ENCODE measurements at regions not wholly inside any gene's neighbourhood (a gene's known extent, or its start where the extent isn't known, plus 50 kb on each side); places are given as distances from the start of the nearest gene placed in this dataset.

DNA sequence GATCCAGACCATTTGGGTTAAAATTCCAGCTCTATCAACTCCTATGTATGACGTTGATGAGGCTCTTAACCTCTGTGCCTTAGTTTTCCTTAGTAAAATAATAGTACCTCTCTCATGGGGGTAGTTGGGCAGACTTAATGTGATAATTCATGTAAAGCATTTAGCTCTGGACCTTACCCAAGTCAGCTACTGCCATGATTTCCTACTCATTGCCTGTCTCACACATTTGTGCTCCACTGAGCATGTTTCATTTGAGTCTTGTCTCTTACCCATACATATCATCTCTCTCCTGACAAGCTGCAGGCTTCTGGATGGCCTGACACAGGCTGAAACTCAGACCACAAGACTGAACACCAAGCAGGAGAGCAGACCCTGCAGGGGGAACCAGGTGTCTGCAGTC, 77.7 kb upstream of the ZBTB40 start:
- H3K36me3 ChIP-seq (ENCODE audit: control insufficient read depth in 2 of 4, insufficient read depth in 4 of 4, low read length in 3 of 4): no peaks in the 10 kb centered on the region
- POLR2A ChIA-PET (ENCODE audit: partially characterized antibody): interaction anchor here (2.2 kb wide), 1 partner anchor 10 kb away, joined by 8 read pairs; no protein-coding TSS in a partner anchor
- H3K14ac ChIP-seq (ENCODE audit: insufficient read length): no peak overlapping the region
- no peak overlapping the region for H3K4ac ChIP-seq (replicated peaks; ENCODE audit: insufficient read length, low read depth, low read length)
- H3K79me1 ChIP-seq (ENCODE audit: low read depth, low read length): no peaks in the 10 kb centered on the region
- H2AFZ ChIP-seq (ENCODE audit: low read length): no peak overlapping the region
- CTCF ChIA-PET (ENCODE audit: partially characterized antibody): interaction anchor here (0.7 to 1.7 kb wide), 8 partner anchors 9 to 187 kb away, joined by 3 to 6 read pairs (median 4); no protein-coding TSS in a partner anchor
- 0 out of 7 replicates have a peak, but pooled peaks cover 0 to 3% (median 0%) of the 10 kb centered on the region in 4 experiments for H3K27me3 ChIP-seq (replicated peaks in 1 of 4; ENCODE audit: control insufficient read depth in 3 of 4, extremely low read depth in 1 of 4, insufficient read depth in 3 of 4, low read length in 3 of 4)
- no peak overlapping the region for H2BK12ac ChIP-seq (ENCODE audit: low read depth, low read length)
- no peaks in the 10 kb centered on the region for H3K79me2 ChIP-seq (ENCODE audit: control insufficient read depth in 1 of 2, insufficient read depth in 2 of 2, low read length in 2 of 2)
- H2BK20ac ChIP-seq (ENCODE audit: low read length): no peak overlapping the region
- H2BK120ac ChIP-seq (replicated peaks; ENCODE audit: low read depth, low read length): no peak overlapping the region
- no peak for FAIRE-seq
- peaks cover 4 to 11% (median 4%) of the 10 kb centered on the region in 4 experiments for H3K4me1 ChIP-seq (replicated peaks in 1 of 4; ENCODE audit: control insufficient read depth in 3 of 4, insufficient read depth in 4 of 4, low read length in 3 of 4)
- H3K23me2 ChIP-seq (ENCODE audit: low read depth, low read length): no peaks in the 10 kb centered on the region
- no peak overlapping the region for H3K4me3 ChIP-seq (ENCODE audit: extremely low read depth in 1 of 4, insufficient read depth in 2 of 4, low read depth in 3 of 4, low read length in 4 of 4)
- no peak overlapping the region for H3K4me2 ChIP-seq (ENCODE audit: insufficient read depth in 1 of 2, low read depth in 2 of 2, low read length in 2 of 2)
- H4K8ac ChIP-seq (ENCODE audit: extremely low read depth, insufficient read depth, low read length): no peak overlapping the region
- no peak overlapping the region for H3K23ac ChIP-seq (ENCODE audit: insufficient read length)
- no peak overlapping the region for H3K56ac ChIP-seq (replicated peaks; ENCODE audit: insufficient read length, low read depth, low read length)
- no peak overlapping the region for H2BK15ac ChIP-seq (ENCODE audit: low read length)
- no peak for DNase-seq (ENCODE audit: low read depth in 1 of 2, low spot score in 2 of 2)
- peaks cover 0 to 3% of the 10 kb centered on the region in 2 experiments; a peak in 1 of 4 replicates for H3K9me3 ChIP-seq (ENCODE audit: insufficient read depth in 2 of 2, low read depth in 1 of 2, low read length in 1 of 2)
- 88% methylated on average over 1 of the region's 1 CpG; no CpG with 5 or more reads in 1 of the 2 experiments for WGBS, 2 experiments (ENCODE audit: extremely low coverage in 1 of 2, insufficient coverage in 1 of 2, insufficient read length in 1 of 2, insufficient replicate concordance in 2 of 2, low coverage in 1 of 2, low lambda C conversion rate in 2 of 2, missing lambda C conversion rate in 1 of 2)
- H4K20me1 ChIP-seq (replicated peaks in 1 of 2; ENCODE audit: control insufficient read depth in 1 of 2, insufficient read depth in 2 of 2, low read length in 2 of 2): no peaks in the 10 kb centered on the region
- no peak overlapping the region for H4K5ac ChIP-seq (ENCODE audit: insufficient read length, low read depth, low read length)
- H2AK5ac ChIP-seq (ENCODE audit: low read depth, low read length): no peak overlapping the region
- H3K9ac ChIP-seq (replicated peaks in 1 of 4; ENCODE audit: extremely low read depth in 1 of 4, low read depth in 3 of 4, low read length in 3 of 4): no peak overlapping the region
- no peak overlapping the region for H3K18ac ChIP-seq (ENCODE audit: extremely low read depth, low read length)
- H3K27ac ChIP-seq (ENCODE audit: low read depth, low read length): no peak overlapping the region
- H4K91ac ChIP-seq (replicated peaks; ENCODE audit: insufficient read length, low read length): no peak overlapping the region
- H2BK5ac ChIP-seq (ENCODE audit: low read depth, low read length): no peak overlapping the region
- TF ChIP-seq GABPA (IDR thresholded peaks at IDR 0.05; ENCODE audit: borderline replicate concordance, insufficient read depth, low read length) (no peak), POLR2A (IDR thresholded peaks at IDR 0.05; ENCODE audit: control extremely low read depth in 1 of 2, low read depth in 2 of 2, low read length in 2 of 2) (no peak), SIX5 (IDR thresholded peaks at IDR 0.05; ENCODE audit: low read depth, low read length) (no peak), TEAD4 (IDR thresholded peaks at IDR 0.05; ENCODE audit: low read depth, low read length) (no peak), CEBPB (IDR thresholded peaks at IDR 0.05; ENCODE audit: low read depth, low read length) (no peak), TAF7 (optimal IDR thresholded peaks at IDR 0.05; ENCODE audit: borderline replicate concordance, low read depth, low read length) (no peak), SUZ12 (IDR thresholded peaks at IDR 0.05; ENCODE audit: low read length) (no peak), JUND (IDR thresholded peaks at IDR 0.05; ENCODE audit: low read length) (no peak), MAFK (IDR thresholded peaks at IDR 0.05; ENCODE audit: low read depth, low read length) (no peak), TCF12 (IDR thresholded peaks at IDR 0.05; ENCODE audit: low read depth, low read length) (no peak), SIRT6 (IDR thresholded peaks at IDR 0.05; ENCODE audit: low read length) (no peak), RBBP5 (IDR thresholded peaks at IDR 0.05; ENCODE audit: borderline replicate concordance, low read depth, low read length) (no peak), RAD21 (IDR thresholded peaks at IDR 0.05 in 1 of 2, conservative IDR thresholded peaks at IDR 0.05 in 1 of 2; ENCODE audit: low read depth in 2 of 2, low read length in 2 of 2) (no peak), EGR1 (IDR thresholded peaks at IDR 0.05; ENCODE audit: borderline replicate concordance, low read depth, low read length) (no peak)
- TF ChIP-seq, protein P1, sequence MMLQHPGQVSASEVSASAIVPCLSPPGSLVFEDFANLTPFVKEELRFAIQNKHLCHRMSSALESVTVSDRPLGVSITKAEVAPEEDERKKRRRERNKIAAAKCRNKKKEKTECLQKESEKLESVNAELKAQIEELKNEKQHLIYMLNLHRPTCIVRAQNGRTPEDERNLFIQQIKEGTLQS (IDR thresholded peaks at IDR 0.05; ENCODE audit: insufficient read depth, low read depth, low read length): no peak

All from H1 (cell line).